Fibroblast of mammary gland (primary cell): ENCODE measurements at regions not wholly inside any gene's neighbourhood (a gene's known extent, or its start where the extent isn't known, plus 50 kb on each side); places are given as distances from the start of the nearest gene placed in this dataset.
A peak's percentile ranks its signal among the peaks of the same experiment; 100 is the strongest.

Experiments
- DNase-seq: peaks from one replicate; pipeline ENCODE4 v3.0.0-alpha.2; 2010; ENCODE audit warnings: low read depth
- H3K4me3 ChIP-seq: 2 replicates; pipeline ENCODE4 v1.5.1; 2011; ENCODE audit warnings: low read depth, mild to moderate bottlenecking, low read length, moderate library complexity; ENCODE audit not compliant: control insufficient read depth
- TF ChIP-seq, protein P1 (sequence below): conservative IDR thresholded peaks from 2 replicates; pipeline ENCODE4 v1.5.1; 2011; ENCODE audit warnings: low read depth, low read length, inconsistent platforms; ENCODE audit not compliant: control insufficient read depth, insufficient read depth

DNA sequence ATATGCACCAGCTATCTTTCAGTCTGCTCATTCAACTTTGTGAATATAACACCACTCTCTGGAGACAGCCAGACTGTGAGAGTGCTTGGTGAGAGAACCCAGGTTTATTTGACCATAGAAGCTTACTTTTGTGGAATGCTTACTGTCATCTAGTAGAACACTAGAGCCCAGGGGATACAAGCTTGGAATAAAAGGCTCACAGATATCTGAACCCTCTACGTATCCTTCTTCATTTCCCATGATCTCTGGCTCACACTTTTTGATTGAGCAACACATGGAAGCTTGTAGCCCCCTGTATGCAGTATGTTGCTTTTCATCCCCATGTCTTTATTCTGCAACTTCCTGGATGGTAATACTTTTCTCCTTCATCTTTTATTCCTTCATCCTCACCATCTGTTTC, 835.3 kb upstream of the CITED2 start:
- TF ChIP-seq, protein P1, sequence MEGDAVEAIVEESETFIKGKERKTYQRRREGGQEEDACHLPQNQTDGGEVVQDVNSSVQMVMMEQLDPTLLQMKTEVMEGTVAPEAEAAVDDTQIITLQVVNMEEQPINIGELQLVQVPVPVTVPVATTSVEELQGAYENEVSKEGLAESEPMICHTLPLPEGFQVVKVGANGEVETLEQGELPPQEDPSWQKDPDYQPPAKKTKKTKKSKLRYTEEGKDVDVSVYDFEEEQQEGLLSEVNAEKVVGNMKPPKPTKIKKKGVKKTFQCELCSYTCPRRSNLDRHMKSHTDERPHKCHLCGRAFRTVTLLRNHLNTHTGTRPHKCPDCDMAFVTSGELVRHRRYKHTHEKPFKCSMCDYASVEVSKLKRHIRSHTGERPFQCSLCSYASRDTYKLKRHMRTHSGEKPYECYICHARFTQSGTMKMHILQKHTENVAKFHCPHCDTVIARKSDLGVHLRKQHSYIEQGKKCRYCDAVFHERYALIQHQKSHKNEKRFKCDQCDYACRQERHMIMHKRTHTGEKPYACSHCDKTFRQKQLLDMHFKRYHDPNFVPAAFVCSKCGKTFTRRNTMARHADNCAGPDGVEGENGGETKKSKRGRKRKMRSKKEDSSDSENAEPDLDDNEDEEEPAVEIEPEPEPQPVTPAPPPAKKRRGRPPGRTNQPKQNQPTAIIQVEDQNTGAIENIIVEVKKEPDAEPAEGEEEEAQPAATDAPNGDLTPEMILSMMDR, result no peak
- H3K4me3 ChIP-seq, result no peak overlapping the region
- DNase-seq, result no peak

GRCh38 chr6:140208286-140208685, 833.8 kb upstream of the CITED2 start:
- H3K4me3 ChIP-seq, result no peak overlapping the region
- no peak for DNase-seq
- TF ChIP-seq, protein P1, result no peak

- H3K4me3 ChIP-seq, result no peak overlapping the region
- no peak for DNase-seq
- TF ChIP-seq, protein P1, result no peak
Observed at GRCh38 chr6:140205795-140206593, 831.5 kb upstream of the CITED2 start.

DNA sequence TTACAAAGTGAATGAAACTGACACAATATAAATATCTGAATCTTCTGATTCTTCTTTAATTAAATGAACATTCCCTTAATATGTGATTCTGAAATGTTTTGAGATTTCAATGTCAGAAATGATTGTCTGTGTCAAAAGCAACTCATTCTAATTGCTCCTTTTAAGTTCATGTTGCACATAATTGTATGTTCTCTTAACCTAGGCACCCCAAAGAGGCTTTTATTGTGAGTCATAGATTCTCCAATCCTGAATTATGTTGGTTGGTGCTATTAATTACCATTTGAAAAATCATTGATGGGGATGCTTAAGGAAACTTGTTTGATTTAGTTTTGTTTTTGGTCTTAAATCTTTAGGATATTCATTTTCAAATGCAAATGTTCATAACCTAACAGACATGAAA, 829.7 kb upstream of the CITED2 start:
- no peak overlapping the region for H3K4me3 ChIP-seq
- DNase-seq, result no peak
- TF ChIP-seq, protein P1, result no peak

- no peak overlapping the region for H3K4me3 ChIP-seq
- peak; percentile 52 for DNase-seq
- TF ChIP-seq, protein P1, result no peak
Observed at GRCh38 chr6:140203661-140204147, 829.3 kb upstream of the CITED2 start.

DNA sequence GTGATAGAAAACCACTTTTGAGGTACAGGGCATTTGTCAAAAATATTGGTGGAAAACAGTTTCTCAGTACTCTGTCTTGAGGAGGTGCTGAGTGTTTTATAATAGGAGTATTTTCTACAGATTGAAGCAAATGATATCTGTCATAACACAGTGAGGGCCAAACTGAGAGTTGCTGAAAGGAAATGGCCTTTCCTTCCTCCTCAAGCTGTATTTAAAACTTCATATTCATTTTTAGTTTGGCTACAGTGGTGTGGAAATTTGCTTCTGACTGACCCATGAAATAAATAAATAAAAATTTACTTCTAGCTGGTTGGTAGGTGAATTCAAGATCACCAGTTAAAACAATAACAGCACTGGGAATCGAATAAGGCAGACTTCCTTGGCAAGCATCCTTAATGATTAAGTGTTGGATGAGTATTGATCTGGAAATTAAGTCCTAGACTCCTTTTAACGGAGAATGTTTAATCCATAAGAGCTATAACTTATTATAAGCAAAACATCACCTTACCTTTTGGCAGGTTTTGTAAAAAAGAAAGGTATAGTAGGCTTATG, 828.6 kb upstream of the CITED2 start:
- TF ChIP-seq, protein P1, result no peak
- DNase-seq, result no peak
- no peak overlapping the region for H3K4me3 ChIP-seq
